NCI-H1092 treated with DMSO at 0.1 percent for 48 hours (cell line): ENCODE measurements at regions not wholly inside any gene's neighbourhood (a gene's known extent, or its start where the extent isn't known, plus 50 kb on each side); places are given as distances from the start of the nearest gene placed in this dataset.

ENCODE experiments used
- DNase-seq: peaks from one replicate; lab custom pipeline; 2025; lab: John Stamatoyannopoulos, UW

DNA sequence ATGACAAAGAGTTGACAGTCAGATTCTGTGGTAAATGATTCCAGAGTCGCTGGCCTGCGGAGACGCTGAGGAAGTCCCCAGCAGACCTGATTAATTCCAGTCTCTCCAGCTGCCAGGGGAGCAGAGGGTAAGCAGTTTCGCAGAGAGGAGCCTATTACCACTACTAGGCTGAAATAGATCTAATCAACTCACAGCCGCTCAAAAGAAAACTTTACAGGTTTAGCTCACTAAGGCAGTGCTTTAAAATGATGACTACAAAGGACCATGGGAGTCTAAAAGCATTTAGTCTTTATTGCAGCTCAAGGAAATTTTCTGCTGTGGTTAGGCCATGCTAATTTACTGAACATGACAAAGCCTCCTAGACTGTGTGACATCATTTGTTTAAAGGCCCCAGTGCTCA, 445.6 kb upstream of the POU3F3 start:
- DNase-seq: peak; percentile 44

DNA sequence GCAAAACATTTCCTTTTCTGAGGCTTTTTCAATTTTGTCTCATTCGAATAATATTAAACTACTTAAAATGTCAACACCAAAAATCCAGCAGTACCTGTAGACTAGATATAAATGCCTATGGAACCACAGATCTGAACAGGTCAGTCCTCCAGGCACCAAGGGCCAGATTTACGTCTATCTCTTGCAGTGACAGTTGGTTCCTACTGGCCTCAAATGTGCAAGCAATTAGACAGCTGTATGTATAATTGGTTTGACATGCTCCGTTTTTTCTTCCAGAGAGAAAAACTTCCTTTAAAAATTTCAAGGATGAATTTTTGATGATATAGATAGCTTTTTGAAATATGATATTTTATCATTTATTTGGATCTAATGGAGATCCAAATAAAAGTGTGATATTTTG, 443.8 kb upstream of the POU3F3 start:
- DNase-seq: no peak

- no peak for DNase-seq
These were observed 441.5 kb upstream of the POU3F3 start for GRCh38 chr2:104412384-104412783.

- no peak for DNase-seq
These were observed 440.0 kb upstream of the POU3F3 start for GRCh38 chr2:104413890-104414289.

DNA sequence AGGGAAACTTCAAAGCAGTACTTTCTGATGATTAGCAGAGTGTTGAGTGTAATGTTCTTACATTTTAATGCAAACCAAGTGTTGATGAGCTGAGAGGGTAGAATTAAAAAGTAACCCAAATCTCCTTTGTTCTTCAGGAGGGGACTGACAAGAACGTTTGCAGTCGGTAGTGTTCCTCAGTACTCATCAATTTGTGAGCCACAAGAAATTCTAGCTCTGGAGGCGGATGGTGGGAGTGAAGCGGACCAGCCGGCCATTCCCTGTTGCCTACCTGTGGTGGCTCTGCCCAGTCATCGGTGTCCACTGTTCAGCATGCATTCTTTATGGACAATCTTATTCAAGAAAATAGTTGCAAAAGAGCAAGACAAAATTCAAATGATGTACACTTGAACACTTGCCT, 438.6 kb upstream of the POU3F3 start:
- DNase-seq: no peak

DNA sequence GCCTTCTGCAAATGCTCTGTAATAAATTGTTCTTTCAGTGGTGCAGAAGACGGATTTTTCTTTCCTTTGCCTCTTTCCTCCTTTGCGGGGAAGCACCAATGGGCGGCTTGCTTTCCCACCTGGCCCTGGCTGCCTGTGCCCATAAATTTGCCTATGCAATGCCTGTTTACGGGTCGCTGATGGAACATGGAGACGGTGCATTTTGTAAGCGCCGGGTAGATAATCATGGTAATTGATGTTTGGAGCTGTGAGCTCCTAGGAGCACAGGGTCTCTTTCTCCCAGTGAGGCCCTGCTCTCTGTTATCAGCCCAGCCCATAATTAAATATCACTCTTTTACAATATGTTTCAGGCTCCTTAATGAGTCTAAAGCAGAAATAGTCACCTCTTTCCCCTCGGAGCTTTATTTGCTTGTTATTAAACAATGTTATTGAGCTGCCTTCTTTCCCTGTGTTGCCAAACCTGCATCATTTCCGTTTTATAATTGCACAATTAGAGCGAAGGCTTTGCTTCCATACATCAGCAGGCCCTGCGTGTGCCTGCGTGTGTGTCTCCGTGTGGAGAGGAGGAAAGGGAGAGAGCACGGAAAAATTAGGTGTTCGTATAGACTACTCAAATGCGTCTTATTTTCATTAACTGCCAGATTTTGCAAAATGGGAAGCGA, 437.4 kb upstream of the POU3F3 start:
- no peak for DNase-seq

DNA sequence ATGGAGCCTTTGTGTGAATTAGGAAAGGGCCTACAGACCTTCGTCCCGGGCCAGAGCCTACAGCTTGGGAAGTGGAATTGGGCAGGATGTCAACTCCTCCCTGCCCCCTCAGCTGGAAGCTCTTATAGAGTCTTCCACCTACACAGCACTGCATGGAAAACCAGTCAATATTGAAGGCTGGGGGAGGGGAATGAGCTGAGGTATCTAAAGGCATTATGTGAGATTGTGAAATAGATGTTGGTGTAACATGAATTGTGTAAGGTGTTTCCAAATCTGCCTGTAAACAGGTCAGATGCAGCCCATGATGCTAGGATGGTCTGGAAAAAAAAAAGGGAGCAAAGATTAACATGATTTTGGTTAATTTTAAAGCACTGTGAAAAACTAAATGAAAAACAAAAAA, 433.5 kb upstream of the POU3F3 start:
- no peak for DNase-seq

- no peak for DNase-seq
These were observed 433.0 kb upstream of the POU3F3 start for GRCh38 chr2:104420953-104421352.

- DNase-seq: no peak
These were observed 427.9 kb upstream of the POU3F3 start for GRCh38 chr2:104425850-104426595.

DNA sequence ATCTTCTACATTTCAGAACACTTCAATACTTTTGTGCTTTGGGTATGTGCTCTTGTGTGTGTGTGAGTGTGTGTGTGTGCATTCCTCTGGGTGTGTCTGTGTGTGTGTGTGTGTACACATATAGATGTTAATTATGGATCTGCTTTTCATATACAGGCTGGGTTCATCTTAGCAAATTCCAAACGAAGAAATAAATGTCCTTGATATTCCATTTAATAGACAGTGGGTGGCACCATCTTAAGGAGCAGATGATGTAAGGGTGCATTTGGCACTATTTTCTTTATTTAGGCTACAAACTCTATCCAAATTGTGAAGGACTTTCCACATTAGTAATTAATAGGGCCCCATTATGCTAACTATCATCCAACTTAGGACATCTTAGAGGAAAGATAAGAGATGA, 425.8 kb upstream of the POU3F3 start:
- DNase-seq: no peak

DNA sequence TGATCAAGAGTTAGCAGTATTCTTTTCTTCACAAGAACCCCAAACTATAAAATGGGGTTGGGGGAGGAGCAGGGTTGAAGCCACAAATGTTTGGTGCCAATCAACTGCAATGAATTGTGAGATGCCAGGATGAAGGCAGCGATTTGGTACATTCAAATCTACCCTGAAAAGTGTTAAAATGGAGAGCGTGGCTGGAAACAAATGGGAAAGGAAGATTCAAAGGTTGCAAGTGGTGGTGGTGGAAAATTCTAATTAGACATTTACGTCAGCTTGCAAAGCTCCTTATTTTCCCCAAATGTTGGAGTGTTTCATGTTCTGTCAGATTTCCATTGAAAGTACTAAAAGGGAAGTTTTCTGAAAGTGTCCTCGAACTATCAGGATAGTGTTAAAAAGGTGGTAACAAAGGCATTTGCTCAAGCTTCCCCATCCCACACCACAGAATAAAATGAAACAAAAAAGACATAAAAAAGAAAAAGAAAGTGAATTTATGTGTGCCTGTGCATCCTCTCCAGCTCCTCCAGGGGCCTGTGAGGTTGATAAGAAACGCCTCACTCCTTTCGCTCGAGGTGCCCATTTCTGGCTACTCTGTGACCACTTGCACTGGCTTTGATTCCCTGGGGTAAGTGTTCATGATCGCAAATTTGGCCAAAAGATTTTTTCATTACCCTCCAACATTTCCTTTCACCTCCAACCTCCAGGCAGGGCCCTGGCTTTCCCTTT, 424.1 kb upstream of the POU3F3 start:
- no peak for DNase-seq

DNA sequence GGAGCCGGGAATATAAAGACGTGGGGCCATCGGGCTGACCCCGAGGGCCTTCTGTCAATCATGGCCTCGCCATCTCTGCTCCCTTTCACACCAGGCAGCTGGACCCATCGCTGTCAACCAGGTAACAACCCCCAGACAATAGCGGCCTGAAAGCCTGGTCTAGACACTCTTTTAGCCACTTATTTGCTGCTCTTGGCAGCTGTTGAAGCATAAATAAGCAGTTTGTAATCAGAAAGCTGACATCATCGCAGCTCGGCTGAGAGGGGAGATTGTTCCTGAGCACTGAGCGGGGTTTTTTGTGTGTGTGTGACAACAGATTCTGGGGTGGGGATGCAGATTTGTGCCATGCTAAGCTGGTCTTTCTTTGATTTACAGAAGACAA, 423.6 kb upstream of the POU3F3 start:
- peak; percentile 63 for DNase-seq

GRCh38 chr2:104430852-104431251, 423.1 kb upstream of the POU3F3 start:
- no peak for DNase-seq

DNA sequence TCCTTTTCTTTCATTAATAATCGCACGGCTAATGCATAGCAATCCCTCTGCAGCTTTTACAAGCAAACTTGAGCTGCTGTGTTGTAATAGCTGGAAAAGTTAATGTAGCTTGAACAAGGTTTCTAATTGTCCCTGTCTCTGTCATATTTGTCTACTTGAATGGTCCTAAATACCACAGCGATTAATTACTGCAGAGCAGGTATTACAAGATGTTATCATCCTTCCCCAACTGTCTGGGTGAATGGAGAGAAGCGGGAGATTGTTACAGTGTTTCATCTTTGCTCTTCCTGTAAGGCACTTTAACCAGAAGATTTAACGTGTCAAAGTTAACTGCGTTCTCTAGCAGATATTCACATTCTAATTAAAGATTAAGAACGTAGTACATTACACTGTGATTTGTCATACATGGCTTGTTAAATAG, 422.2 kb upstream of the POU3F3 start:
- no peak for DNase-seq

DNA sequence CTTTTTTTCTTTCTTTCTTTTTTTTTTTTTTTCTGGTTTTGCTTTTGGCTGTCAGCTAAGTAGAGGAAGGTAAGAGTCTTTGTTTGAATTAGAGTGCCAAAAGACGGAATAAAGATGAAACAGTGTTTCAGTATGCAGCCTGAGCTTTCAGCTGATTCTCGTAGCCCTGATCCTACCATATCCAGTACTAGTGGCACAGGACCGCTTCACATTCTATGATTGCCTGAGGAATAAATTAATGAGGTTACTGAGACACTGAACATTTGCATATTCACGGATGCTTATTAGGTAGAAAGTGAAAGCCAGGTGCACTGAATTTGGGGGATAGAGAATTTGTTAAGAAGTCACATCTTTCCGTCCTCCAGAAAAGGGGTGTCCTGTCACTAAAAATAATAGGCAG, 421.5 kb upstream of the POU3F3 start:
- no peak for DNase-seq

GRCh38 chr2:104432991-104433390, 420.9 kb upstream of the POU3F3 start:
- no peak for DNase-seq

- peak; percentile 15 for DNase-seq
These were observed 420.3 kb upstream of the POU3F3 start for GRCh38 chr2:104433657-104434056.

DNA sequence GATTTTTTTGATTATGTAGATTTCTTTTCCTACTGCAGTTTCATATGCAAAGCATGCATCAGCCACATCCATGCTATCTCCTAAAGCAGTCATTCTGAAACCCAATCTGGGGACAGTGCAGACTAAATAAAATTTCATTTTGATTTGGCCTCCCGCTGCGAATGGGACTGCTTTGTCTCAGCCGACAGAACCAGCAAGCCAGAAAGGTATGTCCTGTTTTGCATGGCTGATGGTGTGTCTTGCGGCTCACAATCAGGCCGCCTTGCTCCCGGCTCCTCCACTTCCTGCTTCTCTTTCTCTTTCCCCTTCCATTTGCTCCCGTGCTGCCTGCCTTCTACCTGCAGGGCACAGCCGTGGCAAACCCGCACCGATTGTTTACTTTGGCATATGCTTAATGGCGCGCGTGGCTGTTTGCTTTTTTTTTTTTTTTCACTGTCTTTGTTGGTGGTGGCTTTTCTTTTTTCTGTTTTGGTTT, 419.6 kb upstream of the POU3F3 start:
- peak; percentile 67 for DNase-seq

DNA sequence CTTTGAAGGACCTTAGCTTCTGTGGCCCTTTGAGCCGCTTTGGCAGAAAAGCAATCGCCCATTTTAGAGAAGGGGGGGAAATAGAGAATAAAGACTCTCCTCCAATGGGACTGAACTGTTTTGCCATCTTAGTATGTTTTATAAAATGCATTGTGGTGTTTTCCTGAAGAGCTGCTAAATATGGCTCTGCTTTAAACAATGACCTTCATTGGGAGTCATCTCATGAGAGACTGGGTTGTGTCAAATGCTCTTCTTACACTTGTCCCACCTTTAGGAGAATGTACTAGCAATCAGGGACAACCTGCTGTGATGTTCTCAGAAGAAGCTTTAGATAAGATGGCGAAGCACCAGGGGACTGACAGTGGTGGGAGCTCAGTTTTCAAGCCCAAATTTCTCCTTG, 418.9 kb upstream of the POU3F3 start:
- DNase-seq: no peak

DNA sequence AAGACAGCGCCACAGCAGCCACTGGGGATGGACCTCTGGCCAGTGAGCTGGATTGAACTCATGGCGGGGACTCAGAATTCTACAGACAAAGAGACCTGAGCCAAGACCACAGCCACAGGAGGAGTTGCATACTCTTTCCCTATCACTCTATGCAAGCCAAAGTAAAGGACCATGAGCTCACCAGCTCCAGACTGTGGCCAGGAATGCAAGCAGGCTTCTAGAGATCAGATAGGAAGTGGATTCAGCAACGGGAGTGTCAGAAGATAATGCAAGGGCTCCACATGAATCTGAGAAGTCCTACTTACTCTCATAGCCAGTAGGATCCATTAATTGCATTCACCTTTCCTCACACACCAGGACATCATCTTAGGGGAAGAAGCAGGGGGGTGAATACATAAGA, 415.4 kb upstream of the POU3F3 start:
- no peak for DNase-seq

DNA sequence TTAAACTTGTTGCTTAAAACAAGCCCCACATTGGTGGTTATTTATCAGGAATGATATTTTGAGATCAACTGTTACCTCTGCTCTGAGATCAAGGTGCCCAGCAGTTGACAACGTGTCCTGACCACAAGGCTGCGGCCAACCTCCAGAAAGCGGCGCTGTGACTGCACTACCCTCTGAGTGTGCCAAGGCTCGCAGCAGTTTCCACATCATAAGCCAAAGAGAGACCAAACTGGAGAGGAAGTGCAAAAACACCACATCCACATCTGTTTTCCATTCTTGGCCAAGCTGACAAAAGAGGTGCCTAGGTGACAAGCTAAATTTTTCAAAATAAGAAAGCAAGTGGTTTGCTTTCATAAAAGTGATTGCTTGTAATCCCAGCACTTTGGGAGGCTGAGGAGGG, 410.8 kb upstream of the POU3F3 start:
- DNase-seq: no peak

DNA sequence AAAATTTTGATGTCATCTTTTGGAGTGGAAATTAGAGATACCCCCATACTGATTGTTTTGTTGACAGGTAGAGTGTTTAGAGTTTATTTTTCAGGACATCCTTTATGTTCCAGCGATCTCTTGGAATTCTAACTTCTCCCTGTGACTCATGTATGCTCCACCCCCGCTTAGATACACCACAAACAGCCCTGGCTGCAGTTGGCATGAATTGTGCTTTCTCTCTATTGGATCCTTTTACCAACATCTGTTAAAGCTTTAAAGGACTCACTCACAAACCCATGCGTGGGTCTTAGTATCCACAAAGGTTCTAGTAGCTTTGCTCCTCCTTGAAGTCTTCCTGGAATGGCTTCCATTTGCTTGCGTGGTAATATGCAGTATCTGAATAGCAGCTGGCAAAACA, 409.5 kb upstream of the POU3F3 start:
- no peak for DNase-seq

DNA sequence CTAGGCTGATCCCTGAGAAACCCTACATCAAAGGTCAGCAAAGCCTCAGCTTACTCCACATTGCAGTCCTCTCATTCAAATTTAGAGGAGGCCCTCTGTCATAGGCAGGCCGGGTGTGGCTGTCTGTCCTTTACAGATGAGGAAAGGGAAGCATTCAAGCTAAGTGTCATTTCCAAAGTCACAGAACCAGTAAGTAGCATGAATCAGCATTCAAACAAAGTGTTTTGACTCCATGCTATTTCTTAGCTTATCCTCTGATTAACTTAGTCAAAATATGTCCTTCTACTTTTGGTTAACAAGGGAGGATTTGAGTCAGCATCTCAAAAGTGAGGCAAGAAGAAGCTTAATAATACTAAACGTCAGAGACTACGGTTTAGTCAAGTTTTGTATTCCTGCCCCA, 409.0 kb upstream of the POU3F3 start:
- DNase-seq: no peak
